MM.1S (cell line): ENCODE measurements at regions not wholly inside any gene's neighbourhood (a gene's known extent, or its start where the extent isn't known, plus 50 kb on each side); places are given as distances from the start of the nearest gene placed in this dataset.

Experiments used
- DNase-seq: peaks from one replicate; pipeline ENCODE4 v3.0.0-alpha.2; 2015
- H2AFZ ChIP-seq: fragments of 300-600 bp; sonication (generic); 2 replicates; pipeline ENCODE4 v1.6.0; 2016; ENCODE audit warnings: antibody characterized with exemption, low read length
- H3F3A ChIP-seq: fragments of 300-600 bp; sonication (generic); 2 replicates; pipeline ENCODE4 v1.6.1; 2016; ENCODE audit warnings: mild to moderate bottlenecking, antibody characterized with exemption, low read length, moderate library complexity, mixed read lengths; ENCODE audit not compliant: insufficient read depth
- H3K27ac ChIP-seq: fragments of 300-600 bp; sonication (generic); 2 replicates; pipeline ENCODE4 v1.5.1; 2016; ENCODE audit warnings: mild to moderate bottlenecking, low read length
- H3K27me3 ChIP-seq: fragments of 300-600 bp; sonication (generic); replicated peaks from 2 replicates; pipeline ENCODE4 v1.6.0; 2016; ENCODE audit warnings: low read length; ENCODE audit not compliant: insufficient read depth
- H3K36me3 ChIP-seq: fragments of 300-600 bp; sonication (generic); replicated peaks from 2 replicates; pipeline ENCODE4 v1.6.1; 2016; ENCODE audit warnings: mild to moderate bottlenecking, low read length, mixed read lengths; ENCODE audit not compliant: insufficient read depth
- H3K4me1 ChIP-seq: fragments of 300-600 bp; sonication (generic); 2 replicates; pipeline ENCODE4 v1.6.1; 2016; ENCODE audit warnings: low read length, mixed read lengths
- H3K4me2 ChIP-seq: fragments of 300-600 bp; sonication (generic); 2 replicates; pipeline ENCODE4 v1.6.0; 2016; ENCODE audit warnings: low read depth, low read length
- H3K4me3 ChIP-seq: fragments of 300-600 bp; sonication (generic); 2 replicates; pipeline ENCODE4 v1.5.1; 2016; ENCODE audit warnings: low read length, mixed read lengths
- H3K79me2 ChIP-seq: fragments of 300-600 bp; sonication (generic); 2 replicates; pipeline ENCODE4 v1.6.1; 2016; ENCODE audit warnings: mixed run types, low read length, mixed read lengths
- H3K9ac ChIP-seq: fragments of 300-600 bp; sonication (generic); 2 replicates; pipeline ENCODE4 v1.6.1; 2016; ENCODE audit warnings: low read length, mixed read lengths
- H3K9me2 ChIP-seq: fragments of 300-600 bp; sonication (generic); replicated peaks from 2 replicates; pipeline ENCODE4 v1.6.1; 2016; ENCODE audit warnings: mild to moderate bottlenecking, low read length, mixed read lengths; ENCODE audit not compliant: insufficient read depth
- H3K9me3 ChIP-seq: fragments of 300-600 bp; sonication (generic); replicated peaks from 2 replicates; pipeline ENCODE4 v1.6.1; 2016; ENCODE audit warnings: mild to moderate bottlenecking, low read length, mixed read lengths; ENCODE audit not compliant: insufficient read depth
- H4K20me1 ChIP-seq: fragments of 300-600 bp; sonication (generic); 2 replicates; pipeline ENCODE4 v1.6.1; 2016; ENCODE audit warnings: mild to moderate bottlenecking, low read length, moderate library complexity, mixed read lengths; ENCODE audit not compliant: insufficient read depth
- CTCF ChIP-seq: fragments of 300-600 bp; sonication (generic); IDR thresholded peaks from 2 replicates; pipeline ENCODE4 v1.5.1; 2016; ENCODE audit warnings: antibody characterized with exemption, low read length, mixed read lengths
- EZH2 ChIP-seq: fragments of 300-600 bp; sonication (generic); optimal IDR thresholded peaks from 2 replicates; pipeline ENCODE3; 2017; ENCODE audit warnings: low read depth, mild to moderate bottlenecking, antibody characterized with exemption, low read length, mixed read lengths
- EZH2phosphoT487 ChIP-seq: fragments of 300-600 bp; sonication (generic); IDR thresholded peaks from 2 replicates; pipeline ENCODE4 v1.6.1; 2018; ENCODE audit warnings: antibody characterized with exemption, low read length

DNA sequence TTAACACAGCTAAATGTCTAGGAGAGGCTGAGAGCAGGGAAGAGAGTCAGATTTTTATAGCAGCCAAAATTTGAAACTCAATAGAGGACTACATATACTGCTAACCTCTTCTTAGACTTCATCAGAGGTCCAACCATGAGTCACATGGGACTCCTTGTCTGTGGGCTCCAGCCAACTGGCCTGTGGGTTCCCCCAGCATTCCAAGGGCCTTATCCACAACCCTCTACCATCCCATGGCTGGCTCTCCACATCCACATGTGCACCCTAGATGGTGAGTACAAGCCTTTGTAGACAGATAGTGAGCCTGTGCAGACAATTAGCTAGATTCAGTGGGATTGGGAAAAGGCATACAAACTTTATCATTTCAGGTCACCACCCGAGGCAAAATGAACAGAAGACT lies 901.9 kb upstream of the ZEB2 start:
- no peaks in the 10 kb centered on the region for H3K9me3 ChIP-seq
- no peaks in the 10 kb centered on the region for H3K79me2 ChIP-seq
- TF ChIP-seq CTCF (no peak), EZH2phosphoT487 (no peak), EZH2 (no peak)

GRCh38 chr2:145416640-145417039 lies 896.7 kb upstream of the ZEB2 start:
- no peaks in the 10 kb centered on the region for H3K9me3 ChIP-seq
- H3K36me3 ChIP-seq: no peaks in the 10 kb centered on the region
- no peak overlapping the region for H2AFZ ChIP-seq
- no peaks in the 10 kb centered on the region for H3K9me2 ChIP-seq
- no peaks in the 10 kb centered on the region for H3K27me3 ChIP-seq
- no peaks in the 10 kb centered on the region for H3K79me2 ChIP-seq
- no peak for DNase-seq
- H3F3A ChIP-seq: peaks cover 18% of the 10 kb centered on the region
- H3K4me3 ChIP-seq: no peak overlapping the region
- TF ChIP-seq EZH2 (no peak), EZH2phosphoT487 (no peak), CTCF (no peak)
- no peak overlapping the region for H3K9ac ChIP-seq
- peaks cover 18% of the 10 kb centered on the region for H3K4me1 ChIP-seq
- no peaks in the 10 kb centered on the region for H4K20me1 ChIP-seq
- no peak overlapping the region for H3K27ac ChIP-seq
- H3K4me2 ChIP-seq: no peak overlapping the region

More for the DNA sequence above, 901.9 kb upstream of the ZEB2 start:
- Histone ChIP-seq H3K9me2 (no peaks in the 10 kb centered on the region), H3K9ac (no peak overlapping the region), H3K4me3 (no peak overlapping the region), H3K4me1 (no peaks in the 10 kb centered on the region), H2AFZ (no peak overlapping the region), H3K27ac (no peak overlapping the region), H3F3A (no peaks in the 10 kb centered on the region), H3K4me2 (no peak overlapping the region), H4K20me1 (no peaks in the 10 kb centered on the region), H3K36me3 (no peaks in the 10 kb centered on the region), H3K27me3 (no peaks in the 10 kb centered on the region)
- no peak for DNase-seq

- Histone ChIP-seq H4K20me1 (no peaks in the 10 kb centered on the region), H3K79me2 (no peaks in the 10 kb centered on the region), H3K27ac (no peak overlapping the region), H3K36me3 (no peaks in the 10 kb centered on the region), H3K27me3 (peaks cover 7% of the 10 kb centered on the region), H2AFZ (no peak overlapping the region), H3K4me2 (no peak overlapping the region), H3K9me2 (no peaks in the 10 kb centered on the region), H3K4me3 (no peak overlapping the region), H3F3A (peaks cover 26% of the 10 kb centered on the region), H3K9ac (no peak overlapping the region), H3K4me1 (peaks cover 29% of the 10 kb centered on the region), H3K9me3 (no peaks in the 10 kb centered on the region)
- no peak for DNase-seq
- TF ChIP-seq CTCF (no peak), EZH2phosphoT487 (no peak), EZH2 (no peak)
Measured at GRCh38 chr2:145415151-145415550, 895.2 kb upstream of the ZEB2 start.
